C4-2B (cell line): ENCODE measurements at regions not wholly inside any gene's neighbourhood (a gene's known extent, or its start where the extent isn't known, plus 50 kb on each side); places are given as distances from the start of the nearest gene placed in this dataset.

ENCODE experiments used
- ZFX ChIP-seq: fragments of 450-650 bp; IDR thresholded peaks from 2 replicates; pipeline ENCODE4 v1.6.1; 2017
- TF ChIP-seq, protein P1 (sequence below): fragments of 450-650 bp; conservative IDR thresholded peaks from 2 replicates; pipeline ENCODE4 v1.5.1; 2017; ENCODE audit warnings: mild to moderate bottlenecking

GRCh38 chr2:120678926-120679325 lies 56.7 kb upstream of the GLI2 start:
- TF ChIP-seq, protein P1, sequence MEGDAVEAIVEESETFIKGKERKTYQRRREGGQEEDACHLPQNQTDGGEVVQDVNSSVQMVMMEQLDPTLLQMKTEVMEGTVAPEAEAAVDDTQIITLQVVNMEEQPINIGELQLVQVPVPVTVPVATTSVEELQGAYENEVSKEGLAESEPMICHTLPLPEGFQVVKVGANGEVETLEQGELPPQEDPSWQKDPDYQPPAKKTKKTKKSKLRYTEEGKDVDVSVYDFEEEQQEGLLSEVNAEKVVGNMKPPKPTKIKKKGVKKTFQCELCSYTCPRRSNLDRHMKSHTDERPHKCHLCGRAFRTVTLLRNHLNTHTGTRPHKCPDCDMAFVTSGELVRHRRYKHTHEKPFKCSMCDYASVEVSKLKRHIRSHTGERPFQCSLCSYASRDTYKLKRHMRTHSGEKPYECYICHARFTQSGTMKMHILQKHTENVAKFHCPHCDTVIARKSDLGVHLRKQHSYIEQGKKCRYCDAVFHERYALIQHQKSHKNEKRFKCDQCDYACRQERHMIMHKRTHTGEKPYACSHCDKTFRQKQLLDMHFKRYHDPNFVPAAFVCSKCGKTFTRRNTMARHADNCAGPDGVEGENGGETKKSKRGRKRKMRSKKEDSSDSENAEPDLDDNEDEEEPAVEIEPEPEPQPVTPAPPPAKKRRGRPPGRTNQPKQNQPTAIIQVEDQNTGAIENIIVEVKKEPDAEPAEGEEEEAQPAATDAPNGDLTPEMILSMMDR = no peak
- TF ChIP-seq ZFX = no peak
